Testis (tissue), 2 donors: ENCODE measurements at regions not wholly inside any gene's neighbourhood (a gene's known extent, or its start where the extent isn't known, plus 50 kb on each side); places are given as distances from the start of the nearest gene placed in this dataset.

Experiments used
- CTCF ChIP-seq, 3 experiments: fragments of 450-650 bp in 2 of 3; fragments of 200-600 bp in 1 of 3; sonication (generic) in 1 of 3; IDR thresholded peaks; one replicate each; pipeline ENCODE4 v1.5.1; 2016 to 2019; ENCODE audit warnings: antibody characterized with exemption in 3 of 3, mild to moderate bottlenecking in 2 of 3, moderate library complexity in 1 of 3
- POLR2A ChIP-seq: fragments of 450-650 bp; IDR thresholded peaks from one replicate; pipeline ENCODE4 v1.6.1; 2017; ENCODE audit warnings: antibody characterized with exemption, mild to moderate bottlenecking, moderate library complexity

GRCh38 chr6:113690281-113691259 lies 166.6 kb upstream of the MARCKS start:
- no peak for TF ChIP-seq CTCF (IDR thresholded peaks at IDR 0.05)
- TF ChIP-seq POLR2A: no peak
